ENCODE measurements at regions not wholly inside any gene's neighbourhood (a gene's known extent, or its start where the extent isn't known, plus 50 kb on each side); places are given as distances from the start of the nearest gene placed in this dataset.

DNA sequence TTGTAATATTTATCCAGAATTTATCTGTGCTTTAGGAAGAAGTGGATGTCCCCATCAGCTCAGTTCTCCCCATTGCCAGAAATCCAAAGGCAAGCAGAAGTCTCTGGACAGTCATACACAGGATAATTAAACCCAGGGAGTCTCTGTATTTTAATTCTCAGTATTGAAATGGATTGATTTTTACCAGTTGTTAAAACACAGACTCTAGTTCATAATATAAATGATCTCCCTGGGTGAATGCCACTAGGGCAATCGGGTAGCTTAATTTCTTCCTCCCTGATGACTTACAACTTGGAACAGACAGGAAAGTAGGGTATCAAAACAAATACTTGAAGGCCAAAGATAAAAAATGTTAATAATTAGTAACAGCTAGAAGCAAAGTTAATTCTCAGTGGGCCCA, 66.5 kb upstream of the DAP start:
- H4K20me1 ChIP-seq (replicated peaks in 1 of 2; ENCODE audit: control insufficient read depth in 1 of 2, insufficient read depth in 2 of 2, low read length in 2 of 2), result no peaks in the 10 kb centered on the region
- H3K36me3 ChIP-seq (ENCODE audit: control insufficient read depth in 2 of 4, insufficient read depth in 4 of 4, low read length in 3 of 4), result no peaks in the 10 kb centered on the region
- H3K27me3 ChIP-seq (replicated peaks in 1 of 4; ENCODE audit: control insufficient read depth in 3 of 4, extremely low read depth in 1 of 4, insufficient read depth in 3 of 4, low read length in 3 of 4), result no peaks in the 10 kb centered on the region
- H2BK20ac ChIP-seq (ENCODE audit: low read length), result no peak overlapping the region
- H3K9me3 ChIP-seq (ENCODE audit: insufficient read depth in 2 of 2, low read depth in 1 of 2, low read length in 1 of 2), result no peaks in the 10 kb centered on the region
- no peak overlapping the region for H3K4me3 ChIP-seq (ENCODE audit: extremely low read depth in 1 of 4, insufficient read depth in 2 of 4, low read depth in 3 of 4, low read length in 4 of 4)
- DNase-seq (ENCODE audit: low read depth in 1 of 2, low spot score in 2 of 2) (no peak), FAIRE-seq (no peak)
- no peak overlapping the region for H3K27ac ChIP-seq (ENCODE audit: low read depth, low read length)
- no peak overlapping the region for H3K18ac ChIP-seq (ENCODE audit: extremely low read depth, low read length)
- no peaks in the 10 kb centered on the region for H3K4me1 ChIP-seq (replicated peaks in 1 of 4; ENCODE audit: control insufficient read depth in 3 of 4, insufficient read depth in 4 of 4, low read length in 3 of 4)
- no peak overlapping the region for H3K9ac ChIP-seq (replicated peaks in 1 of 4; ENCODE audit: extremely low read depth in 1 of 4, low read depth in 3 of 4, low read length in 3 of 4)
- no peak overlapping the region for H3K4me2 ChIP-seq (ENCODE audit: insufficient read depth in 1 of 2, low read depth in 2 of 2, low read length in 2 of 2)
- H2AK5ac ChIP-seq (ENCODE audit: low read depth, low read length), result no peak overlapping the region
- H2BK12ac ChIP-seq (ENCODE audit: low read depth, low read length), result no peak overlapping the region
- WGBS, 2 experiments (ENCODE audit: extremely low coverage in 1 of 2, insufficient coverage in 1 of 2, insufficient read length in 1 of 2, insufficient replicate concordance in 2 of 2, low coverage in 1 of 2, low lambda C conversion rate in 2 of 2, missing lambda C conversion rate in 1 of 2), result 93% methylated on average over 1 of the region's 1 CpG; no CpG with 5 or more reads in 1 of the 2 experiments
- CTCF ChIA-PET (ENCODE audit: partially characterized antibody), result interaction anchor here (0.5 to 3.3 kb wide), 13 partner anchors 9 to 189 kb away, joined by 3 to 36 read pairs (median 5); no protein-coding TSS in a partner anchor
- no peaks in the 10 kb centered on the region for H3K79me2 ChIP-seq (ENCODE audit: control insufficient read depth in 1 of 2, insufficient read depth in 2 of 2, low read length in 2 of 2)
- H3K14ac ChIP-seq (ENCODE audit: insufficient read length), result no peak overlapping the region
- no peak overlapping the region for H2BK15ac ChIP-seq (ENCODE audit: low read length)
- no peak overlapping the region for H3K23ac ChIP-seq (ENCODE audit: insufficient read length)
- POLR2A ChIA-PET (ENCODE audit: partially characterized antibody), result interaction anchor here (0.8 kb wide), 1 partner anchor 12 kb away, joined by 3 read pairs; no protein-coding TSS in a partner anchor
- no peak overlapping the region for H4K8ac ChIP-seq (ENCODE audit: extremely low read depth, insufficient read depth, low read length)
- no peak overlapping the region for H4K91ac ChIP-seq (replicated peaks; ENCODE audit: insufficient read length, low read length)
- no peak overlapping the region for H2BK5ac ChIP-seq (ENCODE audit: low read depth, low read length)
- no peak overlapping the region for H2AFZ ChIP-seq (ENCODE audit: low read length)
- H3K79me1 ChIP-seq (ENCODE audit: low read depth, low read length), result no peaks in the 10 kb centered on the region
- H2BK120ac ChIP-seq (replicated peaks; ENCODE audit: low read depth, low read length), result no peak overlapping the region
- no peak overlapping the region for H4K5ac ChIP-seq (ENCODE audit: insufficient read length, low read depth, low read length)
- no peak overlapping the region for H3K56ac ChIP-seq (replicated peaks; ENCODE audit: insufficient read length, low read depth, low read length)
- no peaks in the 10 kb centered on the region for H3K23me2 ChIP-seq (ENCODE audit: low read depth, low read length)
- no peak overlapping the region for H3K4ac ChIP-seq (replicated peaks; ENCODE audit: insufficient read length, low read depth, low read length)
- TF ChIP-seq CBX5 (IDR thresholded peaks at IDR 0.05; ENCODE audit: low read depth, low read length), result no peak
- TF ChIP-seq ZNF274 (IDR thresholded peaks at IDR 0.05; ENCODE audit: borderline replicate concordance, extremely low read depth, low read length), result no peak
- TF ChIP-seq EGR1 (IDR thresholded peaks at IDR 0.05; ENCODE audit: borderline replicate concordance, low read depth, low read length), result no peak

Measured in H1 (cell line).